ENCODE measurements at regions not wholly inside any gene's neighbourhood (a gene's known extent, or its start where the extent isn't known, plus 50 kb on each side); places are given as distances from the start of the nearest gene placed in this dataset.

- TF ChIP-seq POLR2A (IDR thresholded peaks at IDR 0.05) = no peak
- no peak for TF ChIP-seq CTCF (IDR thresholded peaks at IDR 0.05)
Observed at GRCh38 chr2:118591223-118591622, 256.2 kb downstream of the EN1 start.

All from thyroid gland (tissue), 4 donors.